Body of pancreas (tissue), 4 donors: ENCODE measurements at regions not wholly inside any gene's neighbourhood (a gene's known extent, or its start where the extent isn't known, plus 50 kb on each side); places are given as distances from the start of the nearest gene placed in this dataset.

Source experiments
- POLR2A ChIP-seq, 3 donors: fragments of 450-650 bp; IDR thresholded peaks; one replicate each; pipeline ENCODE4 v1.6.1; 2016; ENCODE audit warnings: antibody characterized with exemption in 3 of 3, mild to moderate bottlenecking in 2 of 3
- TF ChIP-seq, protein P1 (sequence below), 7 experiments: fragments of 450-650 bp in 4 of 7; fragments of 200-600 bp in 3 of 7; sonication (generic) in 3 of 7; IDR thresholded peaks; one replicate each; pipeline ENCODE4 v1.5.1; 2016 to 2019; ENCODE audit warnings: antibody characterized with exemption in 7 of 7

DNA sequence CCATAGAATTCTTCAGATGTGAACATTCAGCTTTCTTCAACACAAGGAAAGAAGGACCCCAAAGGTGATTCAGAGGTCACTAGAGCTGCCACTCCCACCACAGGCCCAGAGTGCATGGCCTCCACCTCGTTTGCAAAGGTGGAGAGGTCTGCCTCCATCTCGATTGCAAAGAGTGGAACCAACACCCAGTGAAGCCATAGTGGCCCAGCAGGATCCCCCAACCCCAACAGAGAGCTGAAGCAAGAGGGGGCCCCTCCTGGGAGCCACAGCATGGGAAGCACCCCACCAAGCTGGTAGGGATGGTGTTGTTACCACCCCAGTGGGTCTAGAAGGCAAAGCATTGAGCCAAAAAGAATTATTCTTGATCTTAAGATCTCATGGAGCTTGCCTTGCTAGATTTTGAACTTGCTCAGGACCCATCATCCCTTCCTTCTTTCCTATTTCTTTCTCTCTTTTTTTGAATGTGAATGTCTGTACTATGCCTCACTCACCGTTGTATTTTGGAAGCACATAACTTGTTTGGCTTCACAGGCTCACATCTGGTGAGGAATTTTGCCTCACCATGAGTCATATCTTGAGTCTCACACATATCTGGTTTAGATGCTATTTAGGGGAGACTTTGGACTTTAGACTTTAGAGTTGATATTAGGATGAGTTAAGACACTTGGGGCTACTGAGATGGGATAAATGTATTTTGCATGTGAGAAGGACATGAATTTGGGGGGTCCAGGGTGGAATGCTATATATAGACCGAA is 119.2 kb downstream of the ANKRD60 start:
- TF ChIP-seq, protein P1, sequence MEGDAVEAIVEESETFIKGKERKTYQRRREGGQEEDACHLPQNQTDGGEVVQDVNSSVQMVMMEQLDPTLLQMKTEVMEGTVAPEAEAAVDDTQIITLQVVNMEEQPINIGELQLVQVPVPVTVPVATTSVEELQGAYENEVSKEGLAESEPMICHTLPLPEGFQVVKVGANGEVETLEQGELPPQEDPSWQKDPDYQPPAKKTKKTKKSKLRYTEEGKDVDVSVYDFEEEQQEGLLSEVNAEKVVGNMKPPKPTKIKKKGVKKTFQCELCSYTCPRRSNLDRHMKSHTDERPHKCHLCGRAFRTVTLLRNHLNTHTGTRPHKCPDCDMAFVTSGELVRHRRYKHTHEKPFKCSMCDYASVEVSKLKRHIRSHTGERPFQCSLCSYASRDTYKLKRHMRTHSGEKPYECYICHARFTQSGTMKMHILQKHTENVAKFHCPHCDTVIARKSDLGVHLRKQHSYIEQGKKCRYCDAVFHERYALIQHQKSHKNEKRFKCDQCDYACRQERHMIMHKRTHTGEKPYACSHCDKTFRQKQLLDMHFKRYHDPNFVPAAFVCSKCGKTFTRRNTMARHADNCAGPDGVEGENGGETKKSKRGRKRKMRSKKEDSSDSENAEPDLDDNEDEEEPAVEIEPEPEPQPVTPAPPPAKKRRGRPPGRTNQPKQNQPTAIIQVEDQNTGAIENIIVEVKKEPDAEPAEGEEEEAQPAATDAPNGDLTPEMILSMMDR (IDR thresholded peaks at IDR 0.05): no peak
- no peak for TF ChIP-seq POLR2A (IDR thresholded peaks at IDR 0.05)
